ENCODE measurements at regions not wholly inside any gene's neighbourhood (a gene's known extent, or its start where the extent isn't known, plus 50 kb on each side); places are given as distances from the start of the nearest gene placed in this dataset.

DNA sequence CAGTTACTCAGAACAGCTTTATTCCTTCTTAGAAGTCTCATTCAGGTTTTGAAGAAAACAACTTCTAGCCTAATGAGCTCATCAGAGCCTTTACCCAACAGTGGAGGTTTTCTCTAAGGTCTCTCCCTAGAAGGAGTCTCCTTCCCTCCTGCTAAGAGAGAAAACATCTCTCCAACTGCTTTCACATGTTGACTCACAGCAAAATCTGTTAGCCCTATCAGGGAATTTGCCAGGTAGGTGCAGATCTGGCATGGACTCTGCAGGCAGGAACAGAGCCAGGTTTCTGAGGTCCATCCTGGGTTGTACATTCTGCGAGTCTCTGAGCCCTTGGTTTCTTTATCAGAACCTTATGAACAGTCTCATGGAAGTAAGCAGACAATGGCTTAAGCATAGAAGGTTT is 214.4 kb downstream of the HIPK3 start:
- no peak overlapping the region for H3K27ac ChIP-seq (ENCODE audit: extremely low read depth, low read depth, low read length)
- POLR2A ChIA-PET = no interaction called here
- no peaks in the 10 kb centered on the region for H3K4me1 ChIP-seq (replicated peaks in 1 of 2; ENCODE audit: control insufficient read depth in 2 of 2, insufficient read depth in 2 of 2, low read length in 2 of 2)

More for the DNA sequence above, 214.4 kb downstream of the HIPK3 start:
- Histone ChIP-seq H3K9me1 (ENCODE audit: control insufficient read depth, insufficient read depth, low read length) (no peaks in the 10 kb centered on the region), H3K4me2 (ENCODE audit: insufficient read depth, low read length) (no peak overlapping the region), H3K4me3 (no peak overlapping the region), H3K9ac (ENCODE audit: insufficient read depth in 1 of 2, low read depth in 2 of 2, low read length in 2 of 2) (no peak overlapping the region), H4K20me1 (replicated peaks; ENCODE audit: control insufficient read depth, insufficient read depth, low read length) (no peaks in the 10 kb centered on the region; the same call in 1 of the 2 replicates), H3K27me3 (ENCODE audit: control insufficient read depth in 2 of 2, insufficient read depth in 2 of 2, low read length in 2 of 2) (no peaks in the 10 kb centered on the region), H3K9me3 (replicated peaks; ENCODE audit: control insufficient read depth, insufficient read depth, low read depth, low read length) (0 out of 2 replicates have a peak, but pooled peaks cover 2% of the 10 kb centered on the region), H2AFZ (ENCODE audit: low read depth, low read length) (no peak overlapping the region), H3K36me3 (ENCODE audit: control insufficient read depth, insufficient read depth, low read length) (no peaks in the 10 kb centered on the region), H3K79me2 (ENCODE audit: control insufficient read depth, insufficient read depth, low read length) (no peaks in the 10 kb centered on the region)
- CTCF ChIA-PET (ENCODE audit: low intra/inter-chr PET ratio) = no interaction called here
- DNase-seq (ENCODE audit: extremely low read depth in 1 of 4, low spot score in 3 of 4) (no peak), ATAC-seq (no peak), FAIRE-seq (no peak)
- TF ChIP-seq ZNF766 (CRISPR knock-in tag; conservative IDR thresholded peaks at IDR 0.05) = no peak
- no peak for TF ChIP-seq CBX3 (IDR thresholded peaks at IDR 0.05; ENCODE audit: borderline replicate concordance in 1 of 2, low read length in 2 of 2)
- no peak for TF ChIP-seq BRD9 (IDR thresholded peaks at IDR 0.05; ENCODE audit: low read depth, partially characterized antibody)
- TF ChIP-seq GABPB2 (CRISPR knock-in tag; conservative IDR thresholded peaks at IDR 0.05) = no peak
- no peak for TF ChIP-seq DPF2 (IDR thresholded peaks at IDR 0.05)
- no peak for TF ChIP-seq FIP1L1 (IDR thresholded peaks at IDR 0.05; ENCODE audit: low read depth, low read length, poor library complexity, severe bottlenecking)
- TF ChIP-seq, protein P1, sequence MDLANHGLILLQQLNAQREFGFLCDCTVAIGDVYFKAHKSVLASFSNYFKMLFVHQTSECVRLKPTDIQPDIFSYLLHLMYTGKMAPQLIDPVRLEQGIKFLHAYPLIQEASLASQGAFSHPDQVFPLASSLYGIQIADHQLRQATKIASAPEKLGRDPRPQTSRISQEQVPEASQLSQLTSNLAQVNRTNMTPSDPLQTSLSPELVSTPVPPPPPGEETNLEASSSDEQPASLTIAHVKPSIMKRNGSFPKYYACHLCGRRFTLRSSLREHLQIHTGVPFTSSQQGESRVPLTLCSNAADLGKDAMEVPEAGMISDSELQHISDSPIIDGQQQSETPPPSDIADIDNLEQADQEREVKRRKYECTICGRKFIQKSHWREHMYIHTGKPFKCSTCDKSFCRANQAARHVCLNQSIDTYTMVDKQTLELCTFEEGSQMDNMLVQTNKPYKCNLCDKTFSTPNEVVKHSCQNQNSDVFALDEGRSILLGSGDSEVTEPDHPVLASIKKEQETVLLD (IDR thresholded peaks at IDR 0.05) = no peak
- no peak for TF ChIP-seq ESRRB (CRISPR knock-in tag; IDR thresholded peaks at IDR 0.05; ENCODE audit: borderline replicate concordance)
- TF ChIP-seq THRAP3 (IDR thresholded peaks at IDR 0.05; ENCODE audit: borderline replicate concordance) = no peak
- TF ChIP-seq, protein P2, sequence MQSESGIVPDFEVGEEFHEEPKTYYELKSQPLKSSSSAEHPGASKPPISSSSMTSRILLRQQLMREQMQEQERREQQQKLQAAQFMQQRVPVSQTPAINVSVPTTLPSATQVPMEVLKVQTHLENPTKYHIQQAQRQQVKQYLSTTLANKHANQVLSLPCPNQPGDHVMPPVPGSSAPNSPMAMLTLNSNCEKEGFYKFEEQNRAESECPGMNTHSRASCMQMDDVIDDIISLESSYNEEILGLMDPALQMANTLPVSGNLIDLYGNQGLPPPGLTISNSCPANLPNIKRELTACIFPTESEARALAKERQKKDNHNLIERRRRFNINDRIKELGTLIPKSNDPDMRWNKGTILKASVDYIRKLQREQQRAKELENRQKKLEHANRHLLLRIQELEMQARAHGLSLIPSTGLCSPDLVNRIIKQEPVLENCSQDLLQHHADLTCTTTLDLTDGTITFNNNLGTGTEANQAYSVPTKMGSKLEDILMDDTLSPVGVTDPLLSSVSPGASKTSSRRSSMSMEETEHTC (IDR thresholded peaks at IDR 0.05) = no peak
- TF ChIP-seq RBM22 (IDR thresholded peaks at IDR 0.05; ENCODE audit: low read depth, low read length, poor library complexity, severe bottlenecking) = no peak
- TF ChIP-seq CHD2 (IDR thresholded peaks at IDR 0.05; ENCODE audit: low read depth, low read length) = no peak
- TF ChIP-seq, protein P3, sequence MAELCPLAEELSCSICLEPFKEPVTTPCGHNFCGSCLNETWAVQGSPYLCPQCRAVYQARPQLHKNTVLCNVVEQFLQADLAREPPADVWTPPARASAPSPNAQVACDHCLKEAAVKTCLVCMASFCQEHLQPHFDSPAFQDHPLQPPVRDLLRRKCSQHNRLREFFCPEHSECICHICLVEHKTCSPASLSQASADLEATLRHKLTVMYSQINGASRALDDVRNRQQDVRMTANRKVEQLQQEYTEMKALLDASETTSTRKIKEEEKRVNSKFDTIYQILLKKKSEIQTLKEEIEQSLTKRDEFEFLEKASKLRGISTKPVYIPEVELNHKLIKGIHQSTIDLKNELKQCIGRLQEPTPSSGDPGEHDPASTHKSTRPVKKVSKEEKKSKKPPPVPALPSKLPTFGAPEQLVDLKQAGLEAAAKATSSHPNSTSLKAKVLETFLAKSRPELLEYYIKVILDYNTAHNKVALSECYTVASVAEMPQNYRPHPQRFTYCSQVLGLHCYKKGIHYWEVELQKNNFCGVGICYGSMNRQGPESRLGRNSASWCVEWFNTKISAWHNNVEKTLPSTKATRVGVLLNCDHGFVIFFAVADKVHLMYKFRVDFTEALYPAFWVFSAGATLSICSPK (IDR thresholded peaks at IDR 0.05; ENCODE audit: borderline replicate concordance) = no peak
- TF ChIP-seq MCM2 (IDR thresholded peaks at IDR 0.05; ENCODE audit: low read depth) = no peak
- WGBS (ENCODE audit: insufficient coverage, low coverage, missing lambda C conversion rate) = 0% methylated on average over 1 of the region's 1 CpG
- no TSS peak for BruUV-seq (replicated peaks)
- intact Hi-C loops (cut with micrococcal nuclease) = no loop called here
- in situ Hi-C loops (cut with MboI) = no loop called here

Measured in K562 (cell line).